Muscle layer of duodenum (tissue), 2 donors: ENCODE measurements at regions not wholly inside any gene's neighbourhood (a gene's known extent, or its start where the extent isn't known, plus 50 kb on each side); places are given as distances from the start of the nearest gene placed in this dataset.
"Not testable (repeated sequence)": the region's sequence is repeated elsewhere in the genome, so short reads cannot be mapped to it uniquely, and the experiment has no call there.

ENCODE experiments used
- H3K27ac ChIP-seq: one replicate; pipeline ENCODE4 v1.7.0; 2013; ENCODE audit warnings: mild to moderate bottlenecking, low read length
- H3K27me3 ChIP-seq: one replicate; pipeline ENCODE4 v1.7.0; 2013; ENCODE audit warnings: low read depth, mild to moderate bottlenecking, control low read depth, low read length
- H3K36me3 ChIP-seq, 2 donors: one replicate each; pipeline ENCODE4 v1.7.0; 2013; ENCODE audit warnings: low read length in 2 of 2, control low read depth in 1 of 2, mild to moderate bottlenecking in 1 of 2; ENCODE audit not compliant: insufficient read depth in 2 of 2, control insufficient read depth in 1 of 2
- H3K4me1 ChIP-seq, 2 donors: one replicate each; pipeline ENCODE4 v1.7.0; 2013; ENCODE audit warnings: low read length in 2 of 2, mild to moderate bottlenecking in 2 of 2, control low read depth in 1 of 2, moderate library complexity in 1 of 2; ENCODE audit not compliant: insufficient read depth in 2 of 2, control insufficient read depth in 1 of 2
- H3K4me3 ChIP-seq, 2 donors: one replicate each; pipeline ENCODE4 v1.7.0; 2013; ENCODE audit warnings: low read length in 2 of 2, low read depth in 1 of 2, mild to moderate bottlenecking in 1 of 2
- H3K9me3 ChIP-seq, 2 donors: one replicate each; pipeline ENCODE4 v1.7.0; 2013; ENCODE audit warnings: low read length in 2 of 2, control low read depth in 1 of 2, mild to moderate bottlenecking in 1 of 2; ENCODE audit not compliant: control insufficient read depth in 1 of 2
- donor health status: healthy.

DNA sequence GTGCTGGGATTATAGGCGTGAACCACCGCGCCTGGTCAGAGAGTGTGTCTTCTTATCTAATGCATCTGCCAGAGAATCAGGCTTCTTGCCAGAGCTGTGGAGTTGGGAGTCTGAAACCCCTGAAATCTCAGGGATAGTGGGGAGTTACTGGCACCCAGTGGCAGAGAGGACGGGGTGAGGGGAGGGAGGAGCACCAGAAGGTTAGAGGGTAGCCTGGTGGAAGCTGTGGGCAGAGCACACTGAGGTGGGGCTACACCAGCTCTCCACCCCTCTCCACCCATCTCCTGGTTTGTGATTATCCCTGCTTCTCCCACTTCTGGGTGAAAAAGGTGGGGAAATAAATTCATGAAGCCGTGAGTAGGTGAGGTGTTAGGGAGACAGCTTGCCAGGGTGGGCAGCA is 63.9 kb upstream of the FAM153A start:
- H3K27me3 ChIP-seq, H3K36me3 ChIP-seq, H3K4me1 ChIP-seq, H3K4me3 ChIP-seq, H3K9me3 ChIP-seq, H3K27ac ChIP-seq: not testable (repeated sequence)

DNA sequence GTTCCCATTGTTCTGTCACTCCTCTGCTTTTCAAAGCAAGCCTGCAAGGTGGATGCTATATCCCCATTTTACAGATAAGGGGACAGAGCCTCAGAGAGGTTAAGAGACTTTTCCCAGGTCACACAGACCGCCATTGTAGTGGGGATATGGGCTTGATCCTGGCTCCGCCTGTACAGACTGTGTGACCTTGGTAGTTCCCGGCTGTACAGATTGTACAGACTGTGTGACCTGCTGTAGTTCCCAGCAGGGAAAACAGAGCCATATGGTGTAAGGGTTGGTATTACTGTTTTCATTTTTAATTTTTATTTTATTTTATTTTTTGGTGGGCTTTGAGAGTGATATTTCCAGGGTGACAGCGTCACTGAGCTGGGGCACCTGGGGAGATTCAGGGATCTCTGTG is 63.2 kb upstream of the FAM153A start:
- not testable (repeated sequence) for H3K4me3 ChIP-seq, H3K4me1 ChIP-seq, H3K36me3 ChIP-seq, H3K27me3 ChIP-seq, H3K9me3 ChIP-seq, H3K27ac ChIP-seq

DNA sequence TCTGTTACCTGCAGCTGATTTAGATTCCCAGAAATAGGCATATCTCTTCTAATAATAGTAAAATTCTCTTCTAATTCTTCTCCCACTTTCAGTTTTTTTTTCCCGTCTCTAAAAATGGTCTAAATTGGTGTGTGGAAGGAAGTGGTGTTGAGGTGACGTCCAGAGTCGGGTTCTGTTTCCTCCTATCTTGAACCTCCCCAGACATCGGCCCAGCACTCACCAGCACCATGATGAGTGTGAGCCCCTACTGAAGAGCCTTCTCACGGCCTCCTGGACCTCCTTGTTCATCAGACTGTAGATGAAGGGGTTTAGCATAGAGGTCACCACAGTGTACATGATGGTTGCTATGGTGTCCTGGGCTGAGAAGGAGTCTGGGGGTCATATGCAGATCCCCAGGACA is 53.5 kb upstream of the FAM153A start:
- not testable (repeated sequence) for H3K4me3 ChIP-seq, H3K9me3 ChIP-seq, H3K27me3 ChIP-seq

More for the DNA sequence above, 53.5 kb upstream of the FAM153A start:
- H3K4me1 ChIP-seq, H3K27ac ChIP-seq, H3K36me3 ChIP-seq: not testable (repeated sequence)
